ENCODE measurements at regions not wholly inside any gene's neighbourhood (a gene's known extent, or its start where the extent isn't known, plus 50 kb on each side); places are given as distances from the start of the nearest gene placed in this dataset.

DNA sequence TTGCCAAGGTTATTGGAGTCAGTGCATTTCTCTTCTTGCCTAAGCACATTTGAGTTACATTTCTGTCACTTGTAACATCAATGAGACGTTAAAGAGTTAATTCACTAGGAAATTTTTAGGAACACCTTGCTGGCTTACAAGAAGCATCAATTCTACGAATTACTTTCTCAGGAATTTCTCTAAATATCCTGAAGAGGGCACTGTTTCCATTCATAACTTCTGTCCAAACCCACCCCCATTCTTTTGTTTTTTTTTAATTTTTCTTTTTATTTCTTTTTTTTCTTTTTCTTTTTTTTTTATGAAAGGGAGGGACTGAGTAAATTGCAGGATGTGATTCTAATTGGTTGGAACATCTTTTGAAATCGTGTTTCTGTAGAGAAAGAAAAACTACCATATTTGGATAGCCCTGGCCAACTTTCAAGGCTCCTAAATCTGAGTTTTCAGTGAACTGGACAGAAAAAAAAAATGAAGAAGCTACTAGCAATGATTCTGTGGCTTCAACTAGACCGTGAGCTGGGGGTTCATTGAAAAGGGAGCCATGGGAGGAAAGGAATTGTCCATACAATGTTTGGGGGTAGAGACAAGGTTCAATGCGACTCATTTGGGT, 285.3 kb downstream of the DAD1 start:
- Histone ChIP-seq H2BK15ac (ENCODE audit: low read length) (no peak overlapping the region), H3K56ac (replicated peaks; ENCODE audit: insufficient read length, low read depth, low read length) (no peak overlapping the region), H3K23ac (ENCODE audit: insufficient read length) (no peak overlapping the region), H3K4me1 (replicated peaks in 1 of 4; ENCODE audit: control insufficient read depth in 3 of 4, insufficient read depth in 4 of 4, low read length in 3 of 4) (no peaks in the 10 kb centered on the region), H2BK5ac (ENCODE audit: low read depth, low read length) (no peak overlapping the region), H4K8ac (ENCODE audit: extremely low read depth, insufficient read depth, low read length) (no peak overlapping the region), H3K27ac (ENCODE audit: low read depth, low read length) (no peak overlapping the region), H3K4me2 (ENCODE audit: insufficient read depth in 1 of 2, low read depth in 2 of 2, low read length in 2 of 2) (no peak overlapping the region), H3K18ac (ENCODE audit: extremely low read depth, low read length) (no peak overlapping the region), H2BK120ac (replicated peaks; ENCODE audit: low read depth, low read length) (no peak overlapping the region), H3K36me3 (ENCODE audit: control insufficient read depth in 2 of 4, insufficient read depth in 4 of 4, low read length in 3 of 4) (no peaks in the 10 kb centered on the region), H2BK12ac (ENCODE audit: low read depth, low read length) (no peak overlapping the region), H3K9me3 (ENCODE audit: insufficient read depth in 2 of 2, low read depth in 1 of 2, low read length in 1 of 2) (no peaks in the 10 kb centered on the region), H2AFZ (ENCODE audit: low read length) (peak overlapping the region; percentile 86; the same call in 1 of the 2 replicates), H4K91ac (replicated peaks; ENCODE audit: insufficient read length, low read length) (no peak overlapping the region), H3K27me3 (replicated peaks in 1 of 4; ENCODE audit: control insufficient read depth in 3 of 4, extremely low read depth in 1 of 4, insufficient read depth in 3 of 4, low read length in 3 of 4) (no peaks in the 10 kb centered on the region), H3K23me2 (ENCODE audit: low read depth, low read length) (no peaks in the 10 kb centered on the region), H4K20me1 (replicated peaks in 1 of 2; ENCODE audit: control insufficient read depth in 1 of 2, insufficient read depth in 2 of 2, low read length in 2 of 2) (no peaks in the 10 kb centered on the region), H3K79me2 (ENCODE audit: control insufficient read depth in 1 of 2, insufficient read depth in 2 of 2, low read length in 2 of 2) (no peaks in the 10 kb centered on the region), H3K4me3 (ENCODE audit: extremely low read depth in 1 of 4, insufficient read depth in 2 of 4, low read depth in 3 of 4, low read length in 4 of 4) (no peak overlapping the region), H2BK20ac (ENCODE audit: low read length) (no peak overlapping the region), H3K4ac (replicated peaks; ENCODE audit: insufficient read length, low read depth, low read length) (no peak overlapping the region), H3K9ac (replicated peaks in 1 of 4; ENCODE audit: extremely low read depth in 1 of 4, low read depth in 3 of 4, low read length in 3 of 4) (no peak overlapping the region), H4K5ac (ENCODE audit: insufficient read length, low read depth, low read length) (no peak overlapping the region), H3K14ac (ENCODE audit: insufficient read length) (no peak overlapping the region), H3K79me1 (ENCODE audit: low read depth, low read length) (no peaks in the 10 kb centered on the region), H2AK5ac (ENCODE audit: low read depth, low read length) (no peak overlapping the region)
- FAIRE-seq (peak; percentile 42), DNase-seq (ENCODE audit: low read depth in 1 of 2, low spot score in 2 of 2) (no peak)
- TF ChIP-seq CHD2 (IDR thresholded peaks at IDR 0.05; ENCODE audit: low read length) (no peak), SP2 (IDR thresholded peaks at IDR 0.05; ENCODE audit: low read length) (no peak), RAD21 (IDR thresholded peaks at IDR 0.05 in 1 of 2, conservative IDR thresholded peaks at IDR 0.05 in 1 of 2; ENCODE audit: low read depth in 2 of 2, low read length in 2 of 2) (peak; percentile 40 to 47)
- TF ChIP-seq, protein P1, sequence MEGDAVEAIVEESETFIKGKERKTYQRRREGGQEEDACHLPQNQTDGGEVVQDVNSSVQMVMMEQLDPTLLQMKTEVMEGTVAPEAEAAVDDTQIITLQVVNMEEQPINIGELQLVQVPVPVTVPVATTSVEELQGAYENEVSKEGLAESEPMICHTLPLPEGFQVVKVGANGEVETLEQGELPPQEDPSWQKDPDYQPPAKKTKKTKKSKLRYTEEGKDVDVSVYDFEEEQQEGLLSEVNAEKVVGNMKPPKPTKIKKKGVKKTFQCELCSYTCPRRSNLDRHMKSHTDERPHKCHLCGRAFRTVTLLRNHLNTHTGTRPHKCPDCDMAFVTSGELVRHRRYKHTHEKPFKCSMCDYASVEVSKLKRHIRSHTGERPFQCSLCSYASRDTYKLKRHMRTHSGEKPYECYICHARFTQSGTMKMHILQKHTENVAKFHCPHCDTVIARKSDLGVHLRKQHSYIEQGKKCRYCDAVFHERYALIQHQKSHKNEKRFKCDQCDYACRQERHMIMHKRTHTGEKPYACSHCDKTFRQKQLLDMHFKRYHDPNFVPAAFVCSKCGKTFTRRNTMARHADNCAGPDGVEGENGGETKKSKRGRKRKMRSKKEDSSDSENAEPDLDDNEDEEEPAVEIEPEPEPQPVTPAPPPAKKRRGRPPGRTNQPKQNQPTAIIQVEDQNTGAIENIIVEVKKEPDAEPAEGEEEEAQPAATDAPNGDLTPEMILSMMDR (IDR thresholded peaks at IDR 0.05; ENCODE audit: control extremely low read depth in 1 of 3, insufficient read depth in 1 of 3, low read depth in 1 of 3, low read length in 3 of 3) = peak in 1 of 3 experiments; percentile 35; a peak in 2 of 4 replicates
- TF ChIP-seq, protein P2, sequence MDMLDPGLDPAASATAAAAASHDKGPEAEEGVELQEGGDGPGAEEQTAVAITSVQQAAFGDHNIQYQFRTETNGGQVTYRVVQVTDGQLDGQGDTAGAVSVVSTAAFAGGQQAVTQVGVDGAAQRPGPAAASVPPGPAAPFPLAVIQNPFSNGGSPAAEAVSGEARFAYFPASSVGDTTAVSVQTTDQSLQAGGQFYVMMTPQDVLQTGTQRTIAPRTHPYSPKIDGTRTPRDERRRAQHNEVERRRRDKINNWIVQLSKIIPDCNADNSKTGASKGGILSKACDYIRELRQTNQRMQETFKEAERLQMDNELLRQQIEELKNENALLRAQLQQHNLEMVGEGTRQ (IDR thresholded peaks at IDR 0.05; ENCODE audit: low read length) = no peak
- ChIA-PET POLR2A (ENCODE audit: partially characterized antibody) (no interaction called here), CTCF (ENCODE audit: partially characterized antibody) (interaction anchor here (0.6 to 1.8 kb wide), 24 partner anchors 8 to 1571 kb away, joined by 3 to 8 read pairs (median 3); no protein-coding TSS in a partner anchor)
- 50% methylated on average over 5 of the region's 5 CpGs; no CpG with 5 or more reads in 1 of the 2 experiments for WGBS, 2 experiments (ENCODE audit: extremely low coverage in 1 of 2, insufficient coverage in 1 of 2, insufficient read length in 1 of 2, insufficient replicate concordance in 2 of 2, low coverage in 1 of 2, low lambda C conversion rate in 2 of 2, missing lambda C conversion rate in 1 of 2)
